Spleen (tissue), 11 donors: ENCODE measurements at regions not wholly inside any gene's neighbourhood (a gene's known extent, or its start where the extent isn't known, plus 50 kb on each side); places are given as distances from the start of the nearest gene placed in this dataset.

ENCODE experiments used
- DNase-seq: peaks from one replicate; pipeline ENCODE4 v3.0.0-alpha.2; 2020
- H3K27ac ChIP-seq, 8 donors: fragments of 200-600 bp; sonication (generic) in 7 of 8; 1 replicate in 4 of 8; 2 replicates in 4 of 8; pipeline versions ENCODE4 v1.5.0 to v1.8.0; 2016 to 2021; ENCODE audit warnings: inconsistent platforms in 4 of 8, mild to moderate bottlenecking in 4 of 8, moderate library complexity in 1 of 8
- H3K27me3 ChIP-seq, 7 donors: fragments of 200-600 bp; sonication (generic) in 6 of 7; replicated peaks in 1 of 7; 1 replicate in 4 of 7; 2 replicates in 3 of 7; pipeline versions ENCODE4 v1.5.0 to v1.8.0; 2016 to 2021; ENCODE audit warnings: inconsistent platforms in 3 of 7, mild to moderate bottlenecking in 1 of 7
- H3K36me3 ChIP-seq, 6 donors: fragments of 200-600 bp; sonication (generic) in 5 of 6; 1 replicate in 4 of 6; 2 replicates in 2 of 6; pipeline versions ENCODE4 v1.5.0 to v1.8.0; 2016 to 2021; ENCODE audit warnings: inconsistent platforms in 2 of 6
- H3K4me1 ChIP-seq, 6 donors: fragments of 200-600 bp; sonication (generic) in 5 of 6; 1 replicate in 3 of 6; 2 replicates in 3 of 6; pipeline versions ENCODE4 v1.5.0 to v1.8.0; 2016 to 2021; ENCODE audit warnings: inconsistent platforms in 3 of 6
- H3K4me3 ChIP-seq, 8 donors: fragments of 200-600 bp; sonication (generic) in 7 of 8; 1 replicate in 4 of 8; 2 replicates in 4 of 8; pipeline versions ENCODE4 v1.5.0 to v1.8.0; 2016 to 2021; ENCODE audit warnings: inconsistent platforms in 4 of 8, mild to moderate bottlenecking in 4 of 8, moderate library complexity in 2 of 8
- H3K9me3 ChIP-seq, 8 donors: fragments of 200-600 bp; sonication (generic) in 7 of 8; 1 replicate in 4 of 8; 2 replicates in 4 of 8; pipeline versions ENCODE4 v1.5.0 to v1.8.0; 2016 to 2021; ENCODE audit warnings: inconsistent platforms in 4 of 8
- POLR2A ChIP-seq, 3 donors: fragments of 450-650 bp; IDR thresholded peaks; one replicate each; pipeline ENCODE4 v1.5.1; 2017; ENCODE audit warnings: antibody characterized with exemption in 3 of 3, mild to moderate bottlenecking in 1 of 3
- POLR2AphosphoS5 ChIP-seq, 3 donors: sonication (generic); formaldehyde crosslinking; IDR thresholded peaks; one replicate each; pipeline ENCODE4 v1.5.1; 2017; ENCODE audit warnings: antibody characterized with exemption in 3 of 3
- WGBS, 5 donors: extraction: QIAGEN DNeasy Blood & Tissue Kit in 3 of 5; methylation state at CpG; one replicate each; pipeline versions ENCODE4 v1.1.5 to v1.1.7; 2013 to 2018; 5-methylcytosine and 5-hydroxymethylcytosine counted together
- intact Hi-C: fragments of 100-400 bp; cut with DNase I; formaldehyde crosslinking; loops from one replicate; pipeline ENCODE4 v1.15.0; 2023; ENCODE audit warnings: low total_unique reads
- TF ChIP-seq, protein P1 (sequence below), 11 experiments: fragments of 200-600 bp in 7 of 11; fragments of 450-650 bp in 4 of 11; sonication (generic) in 4 of 11; IDR thresholded peaks in 8 of 11; conservative IDR thresholded peaks in 3 of 11; 1 replicate in 7 of 11; 2 replicates in 4 of 11; pipeline versions ENCODE4 v1.4.0 to v1.8.0; 2016 to 2021; ENCODE audit warnings: antibody characterized with exemption in 11 of 11, inconsistent platforms in 4 of 11, mild to moderate bottlenecking in 1 of 11
- donor health status: healthy with polysubstance abuse.
- donor health status: DM: no; HTN: no; CAD: no; lungs with moderate emphysema.
- donor health status: DM: no; HTN: no; CAD: no.
- donor health status: Bipolar disorder and iron deficiency.
- donor health status: healthy.
- donor health status: DM: no; HTN: no; CAD: no.
- donor health status: DM: yes; HTN: yes; CAD: no.

DNA sequence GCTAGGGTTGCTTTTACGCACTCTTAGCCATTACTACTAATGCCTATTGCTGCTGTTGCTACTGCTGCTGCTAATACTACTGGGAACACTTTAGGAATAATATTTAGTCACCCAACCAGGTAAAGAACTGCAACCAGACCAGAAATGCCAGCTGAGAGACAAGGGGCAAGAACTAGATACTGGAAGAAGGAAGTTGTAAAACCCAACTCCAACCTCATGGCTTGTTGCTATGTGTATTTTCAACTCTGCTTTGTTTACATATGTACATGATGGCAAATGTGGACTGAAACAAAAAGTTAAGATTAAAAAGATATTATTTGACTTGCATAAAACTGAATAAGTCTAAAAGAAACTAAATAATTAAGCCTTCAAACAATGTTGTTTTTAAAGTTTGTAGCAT lies 177.7 kb downstream of the GNAT3 start:
- TF ChIP-seq POLR2A (IDR thresholded peaks at IDR 0.05) (no peak), POLR2AphosphoS5 (IDR thresholded peaks at IDR 0.05) (no peak)
- TF ChIP-seq, protein P1, sequence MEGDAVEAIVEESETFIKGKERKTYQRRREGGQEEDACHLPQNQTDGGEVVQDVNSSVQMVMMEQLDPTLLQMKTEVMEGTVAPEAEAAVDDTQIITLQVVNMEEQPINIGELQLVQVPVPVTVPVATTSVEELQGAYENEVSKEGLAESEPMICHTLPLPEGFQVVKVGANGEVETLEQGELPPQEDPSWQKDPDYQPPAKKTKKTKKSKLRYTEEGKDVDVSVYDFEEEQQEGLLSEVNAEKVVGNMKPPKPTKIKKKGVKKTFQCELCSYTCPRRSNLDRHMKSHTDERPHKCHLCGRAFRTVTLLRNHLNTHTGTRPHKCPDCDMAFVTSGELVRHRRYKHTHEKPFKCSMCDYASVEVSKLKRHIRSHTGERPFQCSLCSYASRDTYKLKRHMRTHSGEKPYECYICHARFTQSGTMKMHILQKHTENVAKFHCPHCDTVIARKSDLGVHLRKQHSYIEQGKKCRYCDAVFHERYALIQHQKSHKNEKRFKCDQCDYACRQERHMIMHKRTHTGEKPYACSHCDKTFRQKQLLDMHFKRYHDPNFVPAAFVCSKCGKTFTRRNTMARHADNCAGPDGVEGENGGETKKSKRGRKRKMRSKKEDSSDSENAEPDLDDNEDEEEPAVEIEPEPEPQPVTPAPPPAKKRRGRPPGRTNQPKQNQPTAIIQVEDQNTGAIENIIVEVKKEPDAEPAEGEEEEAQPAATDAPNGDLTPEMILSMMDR (IDR thresholded peaks at IDR 0.05 in 8 of 11, conservative IDR thresholded peaks at IDR 0.05 in 3 of 11): no peak
- Histone ChIP-seq H3K4me3 (no peak overlapping the region), H3K9me3 (peaks cover 0 to 4% (median 0%) of the 10 kb centered on the region in 8 donors), H3K27ac (no peak overlapping the region), H3K4me1 (peaks cover 0 to 6% (median 0%) of the 10 kb centered on the region in 6 donors), H3K36me3 (no peaks in the 10 kb centered on the region), H3K27me3 (no peaks in the 10 kb centered on the region)
- DNase-seq: no peak
- intact Hi-C loops: no loop called here
- WGBS, 5 donors: 82 to 100% (median 91%) methylated on average over 1 of the region's 1 CpG

DNA sequence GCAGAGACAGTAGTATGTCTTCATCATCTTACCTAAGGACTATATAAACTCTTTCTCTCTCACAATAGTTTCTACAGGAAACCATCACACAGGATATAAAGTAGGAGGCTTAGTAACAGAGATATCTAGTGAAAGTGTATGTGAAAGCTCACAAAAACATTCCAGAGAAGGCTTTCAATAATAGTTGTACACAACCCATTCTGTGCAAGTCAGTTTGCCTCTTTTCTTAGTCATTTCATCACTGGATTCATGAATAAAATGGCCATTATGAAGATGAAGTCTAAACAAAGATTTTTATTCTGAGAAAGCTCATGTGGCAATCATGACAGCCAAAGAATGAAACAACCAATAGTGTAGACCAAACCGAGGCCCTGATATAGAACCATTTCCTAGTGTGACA lies 178.8 kb downstream of the GNAT3 start:
- H3K36me3 ChIP-seq: no peaks in the 10 kb centered on the region
- H3K27me3 ChIP-seq: no peaks in the 10 kb centered on the region
- TF ChIP-seq POLR2AphosphoS5 (IDR thresholded peaks at IDR 0.05) (no peak), POLR2A (IDR thresholded peaks at IDR 0.05) (no peak)
- TF ChIP-seq, protein P1 (IDR thresholded peaks at IDR 0.05 in 8 of 11, conservative IDR thresholded peaks at IDR 0.05 in 3 of 11): no peak
- DNase-seq: no peak
- intact Hi-C loops: no loop called here
- no peak overlapping the region for H3K27ac ChIP-seq
- H3K4me3 ChIP-seq: no peak overlapping the region
- peaks cover 0 to 7% (median 0%) of the 10 kb centered on the region in 8 donors for H3K9me3 ChIP-seq
- peaks cover 0 to 6% (median 0%) of the 10 kb centered on the region in 6 donors for H3K4me1 ChIP-seq
- WGBS, 5 donors: 76 to 97% (median 82%) methylated on average over 1 of the region's 1 CpG

DNA sequence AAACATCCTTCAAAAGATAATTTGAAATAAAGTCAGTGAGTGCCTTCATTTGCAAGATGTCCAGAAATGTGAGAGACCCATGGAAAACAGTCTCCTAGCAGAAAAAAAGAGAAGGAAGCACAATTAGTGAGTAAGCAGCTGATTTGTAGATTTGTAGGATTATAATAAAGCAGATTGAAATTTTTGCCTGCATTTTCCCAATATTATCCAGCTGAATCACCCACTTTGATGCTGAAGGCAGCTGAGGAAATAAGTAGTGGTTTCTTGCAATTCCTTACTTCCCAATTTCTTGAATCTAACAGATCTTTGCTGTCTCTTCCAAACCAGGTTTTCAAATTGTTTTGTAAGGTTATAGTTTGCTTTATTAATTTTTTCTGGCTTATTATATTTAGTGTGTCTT lies 181.4 kb downstream of the GNAT3 start:
- H3K27me3 ChIP-seq: no peaks in the 10 kb centered on the region
- intact Hi-C loops: no loop called here
- no peak overlapping the region for H3K27ac ChIP-seq
- DNase-seq: no peak
- H3K36me3 ChIP-seq: no peaks in the 10 kb centered on the region
- no peak overlapping the region for H3K4me3 ChIP-seq
- peaks cover 0 to 7% (median 0%) of the 10 kb centered on the region in 8 donors for H3K9me3 ChIP-seq
- TF ChIP-seq POLR2A (IDR thresholded peaks at IDR 0.05) (no peak), POLR2AphosphoS5 (IDR thresholded peaks at IDR 0.05) (no peak)
- TF ChIP-seq, protein P1 (IDR thresholded peaks at IDR 0.05 in 8 of 11, conservative IDR thresholded peaks at IDR 0.05 in 3 of 11): no peak
- H3K4me1 ChIP-seq: peaks cover 0 to under 1% (median 0%) of the 10 kb centered on the region in 6 donors

DNA sequence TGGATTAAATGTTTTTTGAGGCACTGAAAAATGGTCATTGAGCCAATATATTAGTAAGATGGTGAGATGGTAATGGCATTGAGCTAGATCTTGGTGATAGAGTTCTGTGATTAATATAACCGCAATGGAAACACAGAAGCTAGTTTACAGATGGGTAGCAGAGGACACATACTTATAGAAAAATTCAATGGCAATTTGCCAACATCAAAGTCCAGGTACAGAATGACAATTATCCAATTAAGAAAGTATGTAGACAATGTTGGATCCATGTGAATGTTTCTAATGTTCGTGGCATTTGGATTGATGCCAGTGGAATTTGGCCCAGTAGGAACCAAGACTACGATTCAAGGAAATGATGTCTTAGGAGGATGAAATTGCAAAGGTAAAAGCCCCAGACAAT lies 187.8 kb downstream of the GNAT3 start:
- H3K27me3 ChIP-seq: no peaks in the 10 kb centered on the region
- H3K4me3 ChIP-seq: no peak overlapping the region
- DNase-seq: no peak
- 49 to 84% (median 70%) methylated on average over 3 of the region's 3 CpGs for WGBS, 5 donors
- TF ChIP-seq POLR2A (IDR thresholded peaks at IDR 0.05): no peak
- TF ChIP-seq, protein P1 (IDR thresholded peaks at IDR 0.05 in 8 of 11, conservative IDR thresholded peaks at IDR 0.05 in 3 of 11): no peak
- TF ChIP-seq POLR2AphosphoS5 (IDR thresholded peaks at IDR 0.05): no peak
- intact Hi-C loops: no loop called here
- H3K4me1 ChIP-seq: no peaks in the 10 kb centered on the region
- no peak overlapping the region for H3K27ac ChIP-seq
- peaks cover 0 to 7% (median 0%) of the 10 kb centered on the region in 8 donors for H3K9me3 ChIP-seq
- no peaks in the 10 kb centered on the region for H3K36me3 ChIP-seq
